Lower lobe of right lung (tissue), 2 donors: ENCODE measurements at regions not wholly inside any gene's neighbourhood (a gene's known extent, or its start where the extent isn't known, plus 50 kb on each side); places are given as distances from the start of the nearest gene placed in this dataset.

Source experiments
- ATAC-seq, 2 donors: fragments of 200-7000 bp; cut with Tn5 transposase; one replicate each; pipeline ENCODE4 v1.9.1; 2020 to 2022; ENCODE audit warnings: mild to moderate bottlenecking in 2 of 2, moderate library complexity in 2 of 2
- DNase-seq: peaks from one replicate; pipeline ENCODE4 v3.0.0-alpha.2; 2020
- H3K27ac ChIP-seq: fragments of 200-600 bp; one replicate; pipeline ENCODE4 v1.8.0; 2022
- H3K27me3 ChIP-seq: fragments of 200-600 bp; one replicate; pipeline ENCODE4 v1.8.0; 2022; ENCODE audit warnings: low read depth
- H3K36me3 ChIP-seq: fragments of 200-600 bp; one replicate; pipeline ENCODE4 v1.8.0; 2022; ENCODE audit warnings: mild to moderate bottlenecking
- H3K4me1 ChIP-seq: fragments of 200-600 bp; one replicate; pipeline ENCODE4 v1.8.0; 2022
- H3K4me3 ChIP-seq: fragments of 200-600 bp; one replicate; pipeline ENCODE4 v1.8.0; 2022; ENCODE audit warnings: mild to moderate bottlenecking
- H3K9me3 ChIP-seq: fragments of 200-600 bp; one replicate; pipeline ENCODE4 v1.8.0; 2022
- intact Hi-C: fragments of 100-400 bp; cut with DNase I; formaldehyde crosslinking; loops from one replicate; pipeline ENCODE4 v1.11.0; 2022
- TF ChIP-seq, protein P1 (sequence below): fragments of 200-600 bp; IDR thresholded peaks from one replicate; pipeline ENCODE4 v1.8.0; 2022; ENCODE audit warnings: antibody characterized with exemption, mild to moderate bottlenecking
- donor health status: DM: no; HTN: yes; CAD: no; lungs with severe emphysema.

DNA sequence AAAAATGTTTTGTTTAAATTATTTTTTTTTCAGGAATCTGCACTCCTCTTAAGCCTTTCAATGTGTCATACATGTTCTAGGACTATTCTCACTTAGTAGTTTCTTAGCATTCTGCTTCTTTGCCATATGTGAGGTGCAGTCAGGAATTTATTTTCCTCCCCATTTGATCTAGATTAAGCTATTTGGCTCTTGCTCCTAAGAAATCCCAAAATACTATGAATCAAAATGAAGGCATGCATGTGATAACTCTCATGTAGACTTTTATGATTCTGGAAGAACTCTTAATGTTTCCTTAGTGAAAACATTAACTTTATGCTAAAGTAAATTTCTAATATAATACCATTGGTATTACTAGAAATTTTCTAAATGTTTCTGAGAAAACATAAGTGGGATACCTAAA lies 664.5 kb downstream of the RAPGEF2 start:
- Histone ChIP-seq H3K4me3 (no peak overlapping the region), H3K27ac (no peak overlapping the region), H3K9me3 (no peaks in the 10 kb centered on the region), H3K36me3 (no peaks in the 10 kb centered on the region), H3K4me1 (no peaks in the 10 kb centered on the region), H3K27me3 (no peaks in the 10 kb centered on the region)
- TF ChIP-seq, protein P1, sequence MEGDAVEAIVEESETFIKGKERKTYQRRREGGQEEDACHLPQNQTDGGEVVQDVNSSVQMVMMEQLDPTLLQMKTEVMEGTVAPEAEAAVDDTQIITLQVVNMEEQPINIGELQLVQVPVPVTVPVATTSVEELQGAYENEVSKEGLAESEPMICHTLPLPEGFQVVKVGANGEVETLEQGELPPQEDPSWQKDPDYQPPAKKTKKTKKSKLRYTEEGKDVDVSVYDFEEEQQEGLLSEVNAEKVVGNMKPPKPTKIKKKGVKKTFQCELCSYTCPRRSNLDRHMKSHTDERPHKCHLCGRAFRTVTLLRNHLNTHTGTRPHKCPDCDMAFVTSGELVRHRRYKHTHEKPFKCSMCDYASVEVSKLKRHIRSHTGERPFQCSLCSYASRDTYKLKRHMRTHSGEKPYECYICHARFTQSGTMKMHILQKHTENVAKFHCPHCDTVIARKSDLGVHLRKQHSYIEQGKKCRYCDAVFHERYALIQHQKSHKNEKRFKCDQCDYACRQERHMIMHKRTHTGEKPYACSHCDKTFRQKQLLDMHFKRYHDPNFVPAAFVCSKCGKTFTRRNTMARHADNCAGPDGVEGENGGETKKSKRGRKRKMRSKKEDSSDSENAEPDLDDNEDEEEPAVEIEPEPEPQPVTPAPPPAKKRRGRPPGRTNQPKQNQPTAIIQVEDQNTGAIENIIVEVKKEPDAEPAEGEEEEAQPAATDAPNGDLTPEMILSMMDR, result no peak
- intact Hi-C loops, result no loop called here
- ATAC-seq (no peak), DNase-seq (no peak)

DNA sequence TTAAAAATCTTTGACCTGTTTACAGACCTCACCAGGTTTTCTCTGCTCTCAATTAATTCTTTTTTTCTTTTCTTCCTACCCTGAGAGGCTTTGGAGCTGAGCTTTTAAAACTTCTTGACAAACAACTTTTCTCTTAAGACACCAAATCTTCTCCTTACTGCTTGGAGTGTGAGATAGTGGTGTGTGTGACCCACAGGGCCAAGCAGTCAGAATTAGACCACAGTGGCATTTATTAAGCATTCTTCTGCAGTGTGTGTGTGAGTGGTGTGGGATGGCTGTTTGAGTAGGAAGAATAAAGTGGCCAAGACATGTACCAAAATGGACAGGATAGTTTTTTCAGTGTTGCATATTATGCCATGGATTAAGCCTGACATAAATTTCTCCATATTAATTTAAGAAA lies 665.1 kb downstream of the RAPGEF2 start:
- H3K36me3 ChIP-seq, result no peaks in the 10 kb centered on the region
- intact Hi-C loops, result no loop called here
- no peak for ATAC-seq
- no peak overlapping the region for H3K27ac ChIP-seq
- H3K4me1 ChIP-seq, result no peaks in the 10 kb centered on the region
- H3K4me3 ChIP-seq, result no peak overlapping the region
- DNase-seq, result no peak
- no peaks in the 10 kb centered on the region for H3K9me3 ChIP-seq
- TF ChIP-seq, protein P1, result no peak
- no peaks in the 10 kb centered on the region for H3K27me3 ChIP-seq

DNA sequence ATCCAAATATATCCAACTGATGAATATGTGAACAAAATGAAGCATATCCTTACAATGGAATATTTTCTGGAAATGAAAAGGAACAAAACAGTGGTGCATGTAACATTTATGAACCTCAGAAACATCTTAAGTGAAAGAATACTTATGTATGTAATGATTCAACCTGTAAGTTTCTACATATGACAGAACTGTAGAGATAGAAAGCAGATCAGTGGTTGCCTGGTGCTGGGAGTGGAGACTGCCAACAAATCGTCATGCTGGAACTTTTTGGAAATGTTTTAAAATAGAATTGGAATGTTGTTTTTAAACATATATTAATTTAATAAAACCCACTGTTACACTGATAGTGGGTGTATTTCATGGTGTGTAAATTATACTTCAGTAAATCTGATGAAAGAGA lies 667.5 kb downstream of the RAPGEF2 start:
- Histone ChIP-seq H3K27me3 (no peaks in the 10 kb centered on the region), H3K4me3 (no peak overlapping the region), H3K27ac (no peak overlapping the region), H3K9me3 (no peaks in the 10 kb centered on the region), H3K4me1 (no peaks in the 10 kb centered on the region), H3K36me3 (no peaks in the 10 kb centered on the region)
- ATAC-seq, result no peak
- DNase-seq, result no peak
- intact Hi-C loops, result no loop called here
- TF ChIP-seq, protein P1, result no peak

DNA sequence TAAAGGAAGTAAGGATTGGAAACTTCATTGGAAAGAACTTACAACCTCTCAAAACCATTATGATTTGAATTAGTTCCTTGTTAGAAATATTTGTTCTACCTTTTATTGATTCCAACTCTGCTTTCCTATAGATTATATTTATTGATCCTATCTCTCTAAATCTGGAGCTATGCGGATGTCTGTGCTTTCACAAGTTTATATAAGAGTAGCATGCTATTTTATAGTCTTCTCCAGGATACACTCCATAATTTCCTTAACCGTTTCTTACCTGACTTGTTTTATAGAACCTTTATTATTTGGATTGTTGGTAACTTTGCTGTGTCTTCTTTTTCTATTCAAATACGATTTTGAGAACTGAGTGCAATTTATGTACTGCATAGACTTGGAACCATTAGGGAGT lies 668.1 kb downstream of the RAPGEF2 start:
- Histone ChIP-seq H3K4me3 (no peak overlapping the region), H3K27ac (no peak overlapping the region), H3K4me1 (no peaks in the 10 kb centered on the region), H3K9me3 (no peaks in the 10 kb centered on the region), H3K36me3 (no peaks in the 10 kb centered on the region), H3K27me3 (no peaks in the 10 kb centered on the region)
- ATAC-seq, result no peak
- intact Hi-C loops, result no loop called here
- TF ChIP-seq, protein P1, result no peak
- no peak for DNase-seq

DNA sequence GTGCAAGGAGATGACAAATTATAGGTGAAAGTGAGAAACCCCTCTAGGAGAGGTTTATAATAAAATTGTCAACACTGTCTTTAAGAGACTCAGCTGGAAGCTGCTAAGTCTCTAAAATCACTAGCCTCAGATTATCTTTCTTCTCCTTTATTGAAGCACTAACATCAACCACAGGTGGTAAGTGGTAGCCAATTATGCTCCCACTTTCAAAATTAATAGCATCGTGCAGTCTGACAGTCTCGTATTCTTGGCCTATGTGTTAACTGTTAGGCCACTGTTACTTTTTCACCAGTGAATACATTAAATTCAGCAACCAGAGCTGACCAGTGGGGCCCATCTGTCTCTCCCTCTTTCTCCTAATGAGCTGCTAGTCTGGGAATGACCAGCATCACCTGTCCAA lies 674.1 kb downstream of the RAPGEF2 start:
- intact Hi-C loops, result no loop called here
- TF ChIP-seq, protein P1, result no peak

DNA sequence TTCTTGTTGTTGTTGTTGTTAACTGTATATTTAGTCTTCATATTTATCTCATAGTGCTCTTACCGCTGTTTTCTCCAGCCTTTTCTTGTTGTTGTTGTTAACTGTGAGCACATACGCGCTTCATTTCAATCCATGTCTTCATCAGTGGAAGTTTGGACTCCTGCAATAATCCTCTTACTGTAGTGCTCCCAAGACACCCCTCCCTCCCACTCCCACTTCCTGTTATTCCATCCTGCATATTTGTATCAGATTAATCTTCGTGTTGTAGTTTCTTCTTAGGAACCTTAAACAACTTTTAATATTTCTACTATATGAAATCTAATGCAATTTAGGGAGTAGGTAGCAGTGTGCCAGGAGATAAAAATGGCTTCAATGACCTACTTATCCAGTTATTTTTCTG lies 674.8 kb downstream of the RAPGEF2 start:
- Histone ChIP-seq H3K9me3 (no peaks in the 10 kb centered on the region), H3K4me1 (no peaks in the 10 kb centered on the region), H3K27me3 (no peaks in the 10 kb centered on the region), H3K27ac (no peak overlapping the region), H3K4me3 (no peak overlapping the region), H3K36me3 (no peaks in the 10 kb centered on the region)
- TF ChIP-seq, protein P1, result no peak
- ATAC-seq, result no peak
- intact Hi-C loops, result no loop called here
- no peak for DNase-seq

More for the DNA sequence above, 674.1 kb downstream of the RAPGEF2 start:
- Histone ChIP-seq H3K9me3 (no peaks in the 10 kb centered on the region), H3K36me3 (no peaks in the 10 kb centered on the region), H3K4me3 (no peak overlapping the region), H3K27me3 (no peaks in the 10 kb centered on the region), H3K4me1 (no peaks in the 10 kb centered on the region), H3K27ac (no peak overlapping the region)
- ATAC-seq (no peak), DNase-seq (no peak)
